ENCODE measurements at regions not wholly inside any gene's neighbourhood (a gene's known extent, or its start where the extent isn't known, plus 50 kb on each side); places are given as distances from the start of the nearest gene placed in this dataset.
A peak's percentile ranks its signal among the peaks of the same experiment; 100 is the strongest.
"Not testable (repeated sequence)": the region's sequence is repeated elsewhere in the genome, so short reads cannot be mapped to it uniquely, and the experiment has no call there.

- Histone ChIP-seq H3K4me1 (no peaks in the 10 kb centered on the region), H3K36me3 (ENCODE audit: insufficient read depth in 1 of 2, low read depth in 1 of 2) (no peaks in the 10 kb centered on the region), H3K27ac (no peak overlapping the region), H3K27me3 (ENCODE audit: insufficient read depth in 3 of 3, low read length in 2 of 3) (no peaks in the 10 kb centered on the region), H3K9me3 (no peaks in the 10 kb centered on the region), H3K4me3 (no peak overlapping the region)
- ATAC-seq (no peak), DNase-seq (no peak)
- 86 to 88% (median 86%) methylated on average over 22 of the region's 22 CpGs for WGBS, 3 donors
- TF ChIP-seq CTCF (IDR thresholded peaks at IDR 0.05), result no peak
- intact Hi-C loops (cut with DNase I), result no loop called here
Measured at GRCh38 chr14:105733081-105734065, 207.0 kb downstream of the TMEM121 start.

DNA sequence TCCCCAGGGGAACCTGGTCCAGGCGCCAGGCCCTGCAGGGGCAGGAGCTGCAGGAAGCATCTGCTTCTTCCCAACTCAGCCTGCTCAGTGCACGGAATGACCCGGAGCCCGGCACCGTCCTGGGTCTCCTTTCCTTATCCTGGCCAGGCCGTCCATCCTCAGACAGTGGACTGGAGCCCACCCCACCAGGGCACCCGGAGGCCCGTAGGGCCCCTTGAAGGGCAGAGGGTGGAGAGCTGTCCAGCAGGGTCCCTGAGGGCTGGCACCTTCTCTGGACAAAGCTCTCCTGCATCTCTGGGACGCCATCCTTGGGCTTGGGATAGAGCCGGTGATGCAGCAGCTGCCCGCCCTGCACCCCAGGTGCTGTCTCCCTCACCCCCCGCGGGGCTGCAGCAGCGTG is 207.9 kb downstream of the TMEM121 start:
- H3K4me3 ChIP-seq; ATAC-seq; H3K27me3 ChIP-seq (ENCODE audit: insufficient read depth in 3 of 3, low read length in 2 of 3); H3K27ac ChIP-seq; H3K36me3 ChIP-seq (ENCODE audit: insufficient read depth in 1 of 2, low read depth in 1 of 2); intact Hi-C loops (cut with DNase I); H3K9me3 ChIP-seq; H3K4me1 ChIP-seq: not testable (repeated sequence)
- DNase-seq, result peak in 1 of 2 donors; percentile 22
- 69 to 87% (median 71%) methylated on average over 3 to 8 of the region's 14 CpGs for WGBS, 3 donors

- H3K36me3 ChIP-seq (ENCODE audit: insufficient read depth in 1 of 2, low read depth in 1 of 2); H3K9me3 ChIP-seq; ATAC-seq; intact Hi-C loops (cut with DNase I); H3K4me3 ChIP-seq; H3K27me3 ChIP-seq (ENCODE audit: insufficient read depth in 3 of 3, low read length in 2 of 3); H3K4me1 ChIP-seq; H3K27ac ChIP-seq: not testable (repeated sequence)
- 70 to 91% (median 80%) methylated on average over 11 to 16 of the region's 20 CpGs for WGBS, 3 donors
- peak in 1 of 2 donors; percentile 42 for DNase-seq
Measured at GRCh38 chr14:105736331-105736730, 209.9 kb downstream of the TMEM121 start.

- H3K4me1 ChIP-seq, result no peaks in the 10 kb centered on the region
- H3K27ac ChIP-seq, result no peak overlapping the region
- no peaks in the 10 kb centered on the region for H3K27me3 ChIP-seq (ENCODE audit: insufficient read depth in 3 of 3, low read length in 2 of 3)
- H3K4me3 ChIP-seq, result no peak overlapping the region
- peak in 1 of 2 donors; percentile 24 for DNase-seq
- no peaks in the 10 kb centered on the region for H3K36me3 ChIP-seq (ENCODE audit: insufficient read depth in 1 of 2, low read depth in 1 of 2)
- WGBS, 3 donors, result 78 to 87% (median 80%) methylated on average over 10 to 17 of the region's 17 CpGs
- TF ChIP-seq CTCF (IDR thresholded peaks at IDR 0.05), result no peak
- intact Hi-C loops (cut with DNase I), result no loop called here
- no peak for ATAC-seq
- no peaks in the 10 kb centered on the region for H3K9me3 ChIP-seq
Measured at GRCh38 chr14:105737504-105738246, 211.3 kb downstream of the TMEM121 start.

GRCh38 chr14:105738638-105739037 is 212.3 kb downstream of the TMEM121 start:
- ATAC-seq (no peak), DNase-seq (peak in 1 of 2 donors; percentile 38)
- no peaks in the 10 kb centered on the region for H3K4me1 ChIP-seq
- no peak overlapping the region for H3K4me3 ChIP-seq
- H3K9me3 ChIP-seq, result no peaks in the 10 kb centered on the region
- H3K27ac ChIP-seq, result no peak overlapping the region
- 88 to 95% (median 89%) methylated on average over 8 of the region's 8 CpGs for WGBS, 3 donors
- H3K36me3 ChIP-seq (ENCODE audit: insufficient read depth in 1 of 2, low read depth in 1 of 2), result no peaks in the 10 kb centered on the region
- TF ChIP-seq CTCF (IDR thresholded peaks at IDR 0.05), result no peak
- intact Hi-C loops (cut with DNase I), result no loop called here
- H3K27me3 ChIP-seq (ENCODE audit: insufficient read depth in 3 of 3, low read length in 2 of 3), result no peaks in the 10 kb centered on the region
